GM12878 (cell line): ENCODE measurements at regions not wholly inside any gene's neighbourhood (a gene's known extent, or its start where the extent isn't known, plus 50 kb on each side); places are given as distances from the start of the nearest gene placed in this dataset.

Experiments
- ATAC-seq: fragments of 200-7000 bp; cut with Tn5 transposase; 3 replicates; pipeline ENCODE4 v1.9.1; 2020; ENCODE audit warnings: mild to moderate bottlenecking, moderate library complexity
- BruUV-seq: library from RNA; stranded (reverse); fragments of 400-500 nt; replicated peaks from 2 replicates; lab custom pipeline; 2021; lab: Mats Ljungman, UMichigan
- CTCF ChIA-PET: fragments of 300-600 bp; sonication (Branson Sonifier 250); formaldehyde crosslinking; extraction: SDS; loops from one replicate; lab custom pipeline; 2021; ENCODE audit warnings: inconsistent platforms; lab: Yijun Ruan, JAX
- POLR2A ChIA-PET: fragments of 350-600 bp; formaldehyde crosslinking; extraction: SDS; loops from one replicate; lab custom pipeline; 2021; ENCODE audit warnings: inconsistent platforms; lab: Charles Lee
- RAD21 ChIA-PET: fragments of 300-600 bp; sonication (Branson Sonifier 250); formaldehyde crosslinking; loops from one replicate; lab custom pipeline; 2023; ENCODE audit warnings: antibody characterized with exemption; ENCODE audit not compliant: unreplicated experiment; lab: Charles Lee
- SMC1A ChIA-PET: fragments of 300-600 bp; sonication (Branson Sonifier 250); formaldehyde crosslinking; loops from one replicate; lab custom pipeline; 2023; ENCODE audit not compliant: unreplicated experiment, uncharacterized antibody; lab: Charles Lee
- DNase-seq: peaks from one replicate; pipeline ENCODE4 v3.0.0-alpha.2; 2011; ENCODE audit warnings: low read depth, low spot score
- FAIRE-seq: peaks from 3 replicates; lab custom pipeline; 2011; peaks lifted over from hg19 to GRCh38; lab: Jason Lieb, UNC
- H2AFZ ChIP-seq: 2 replicates; pipeline ENCODE4 v1.6.0; 2011; ENCODE audit warnings: low read depth, low read length, control low read depth; ENCODE audit not compliant: control insufficient read depth
- H3K27ac ChIP-seq: 2 replicates; pipeline ENCODE4 v1.5.1; 2011; ENCODE audit warnings: control low read depth; ENCODE audit not compliant: control insufficient read depth, insufficient read depth
- H3K27me3 ChIP-seq, 2 experiments: replicated peaks in 1 of 2; 2 replicates each; pipeline versions ENCODE4 v1.6.0 to v1.6.1; 2011; ENCODE audit warnings: low read length in 1 of 2; ENCODE audit not compliant: control insufficient read depth in 2 of 2, insufficient read depth in 2 of 2
- H3K36me3 ChIP-seq, 2 experiments: 2 replicates each; pipeline ENCODE4 v1.5.1; 2011; ENCODE audit warnings: low read length in 1 of 2; ENCODE audit not compliant: control insufficient read depth in 2 of 2, insufficient read depth in 2 of 2
- H3K4me1 ChIP-seq: 2 replicates; pipeline ENCODE4 v1.6.1; 2011; ENCODE audit warnings: mild to moderate bottlenecking, low read length, moderate library complexity, mixed read lengths; ENCODE audit not compliant: control insufficient read depth, insufficient read depth
- H3K4me2 ChIP-seq: 2 replicates; pipeline ENCODE4 v1.6.0; 2011; ENCODE audit warnings: control low read depth; ENCODE audit not compliant: control insufficient read depth, insufficient read depth
- H3K4me3 ChIP-seq: fragments of 200-600 bp; sonication (generic); 2 replicates; pipeline ENCODE4 v1.5.1; 2016
- H3K79me2 ChIP-seq: 2 replicates; pipeline ENCODE4 v1.6.0; 2011; ENCODE audit warnings: low read length; ENCODE audit not compliant: control insufficient read depth, insufficient read depth
- H3K9ac ChIP-seq: 2 replicates; pipeline ENCODE4 v1.8.0; 2011; ENCODE audit warnings: low read length, control low read depth, mixed read lengths; ENCODE audit not compliant: control insufficient read depth, insufficient read depth
- H3K9me3 ChIP-seq: replicated peaks from 3 replicates; pipeline ENCODE4 v1.5.1; 2011; ENCODE audit warnings: mild to moderate bottlenecking, low read length; ENCODE audit not compliant: control insufficient read depth, insufficient read depth
- H4K20me1 ChIP-seq: 2 replicates; pipeline ENCODE4 v1.6.0; 2011; ENCODE audit not compliant: control insufficient read depth, insufficient read depth
- CEBPB ChIP-seq, 2 experiments: fragments of 150-350 bp in 1 of 2; IDR thresholded peaks; 2 replicates each; pipeline ENCODE4 v1.6.1; 2012 to 2014; ENCODE audit warnings: low read depth in 2 of 2, low read length in 2 of 2, borderline replicate concordance in 1 of 2, inconsistent platforms in 1 of 2
- CHD1 ChIP-seq: IDR thresholded peaks from 2 replicates; pipeline ENCODE4 v1.6.1; 2012; ENCODE audit warnings: low read depth, low read length, improper control_type of control experiment
- IKZF2 ChIP-seq, 2 experiments: fragments of 450-650 bp; IDR thresholded peaks; 2 replicates each; pipeline ENCODE4 v1.6.1; 2017; ENCODE audit warnings: mild to moderate bottlenecking in 2 of 2, moderate library complexity in 2 of 2
- RCOR1 ChIP-seq: conservative IDR thresholded peaks from 2 replicates; pipeline ENCODE4 v1.6.1; 2012; ENCODE audit warnings: low read depth, low read length, improper control_type of control experiment
- SREBF2 ChIP-seq: IDR thresholded peaks from 2 replicates; pipeline ENCODE4 v1.6.1; 2012; ENCODE audit warnings: mild to moderate bottlenecking, low read length
- TCF3 ChIP-seq: IDR thresholded peaks from 2 replicates; pipeline ENCODE4 v1.6.1; 2012; ENCODE audit warnings: low read depth, mild to moderate bottlenecking, low read length, borderline replicate concordance; ENCODE audit not compliant: insufficient read depth
- ZNF274 ChIP-seq: IDR thresholded peaks from one replicate; pipeline ENCODE4 v1.8.0; 2011; ENCODE audit not compliant: insufficient read length, insufficient read depth
- WGBS: methylation state at CpG from one replicate; pipeline ENCODE4 v1.1.6; 2016; ENCODE audit warnings: low lambda C conversion rate; ENCODE audit not compliant: insufficient replicate concordance, insufficient coverage; ENCODE audit errors: missing lambda C conversion rate; 5-methylcytosine and 5-hydroxymethylcytosine counted together
- in situ Hi-C: fragments of 300-500 bp; cut with MboI; formaldehyde crosslinking; loops from 9 replicates; pipeline ENCODE4 v1.14.3; 2018; ENCODE audit warnings: mixed read lengths
- intact Hi-C: fragments of 100-400 bp; cut with micrococcal nuclease; formaldehyde crosslinking; loops from one replicate; pipeline ENCODE4 v1.14.2; 2022; ENCODE audit not compliant: unreplicated experiment
- TF ChIP-seq, protein P1 (sequence below): IDR thresholded peaks from 2 replicates; pipeline ENCODE4 v1.6.1; 2011; ENCODE audit warnings: mild to moderate bottlenecking, low read depth, low read length, moderate library complexity; ENCODE audit not compliant: insufficient replicate concordance
- TF ChIP-seq, protein P2 (sequence below): fragments of 450-650 bp; IDR thresholded peaks from 2 replicates; pipeline ENCODE4 v1.6.1; 2016; ENCODE audit warnings: mild to moderate bottlenecking
- TF ChIP-seq, protein P3 (sequence below): fragments of 450-650 bp; IDR thresholded peaks from 2 replicates; pipeline ENCODE4 v1.6.1; 2017; ENCODE audit warnings: mild to moderate bottlenecking, moderate library complexity

DNA sequence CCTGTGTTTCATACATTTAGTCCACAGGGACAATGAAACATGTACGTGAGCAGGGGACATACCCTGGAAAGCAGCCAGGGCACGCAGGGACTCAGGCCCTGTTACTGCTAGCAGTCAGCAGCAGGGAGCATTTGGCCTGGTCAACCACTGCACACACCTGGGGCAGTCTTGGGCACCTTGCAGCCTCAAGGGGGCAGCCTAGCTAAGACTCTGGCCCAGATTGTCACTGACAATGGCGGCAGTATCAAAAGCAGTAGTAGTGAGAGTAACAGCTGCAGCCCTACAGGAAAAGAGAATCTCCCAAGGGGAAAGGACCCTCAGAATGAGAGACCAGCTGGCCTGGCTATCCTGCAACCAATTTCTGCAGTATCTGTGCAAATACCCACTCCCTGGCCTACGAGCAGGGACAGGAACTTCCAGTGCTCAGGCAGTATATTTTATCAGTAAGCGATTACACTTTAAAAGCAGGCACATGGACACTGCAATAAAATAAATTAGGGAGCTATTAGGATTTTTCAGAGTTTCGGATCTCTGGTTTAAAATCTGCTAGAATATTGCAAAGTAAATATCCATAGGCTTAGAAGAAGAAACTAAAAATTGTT lies 475.6 kb downstream of the LTN1 start (continued):
- TF ChIP-seq TCF3, result 0 out of 2 replicates have a peak, but pooled peaks have one; percentile 41
- TF ChIP-seq, protein P1, sequence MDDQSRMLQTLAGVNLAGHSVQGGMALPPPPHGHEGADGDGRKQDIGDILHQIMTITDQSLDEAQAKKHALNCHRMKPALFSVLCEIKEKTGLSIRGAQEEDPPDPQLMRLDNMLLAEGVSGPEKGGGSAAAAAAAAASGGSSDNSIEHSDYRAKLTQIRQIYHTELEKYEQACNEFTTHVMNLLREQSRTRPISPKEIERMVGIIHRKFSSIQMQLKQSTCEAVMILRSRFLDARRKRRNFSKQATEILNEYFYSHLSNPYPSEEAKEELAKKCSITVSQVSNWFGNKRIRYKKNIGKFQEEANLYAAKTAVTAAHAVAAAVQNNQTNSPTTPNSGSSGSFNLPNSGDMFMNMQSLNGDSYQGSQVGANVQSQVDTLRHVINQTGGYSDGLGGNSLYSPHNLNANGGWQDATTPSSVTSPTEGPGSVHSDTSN, result no peak
- TF ChIP-seq, all 136 proteins: peak for 5

DNA sequence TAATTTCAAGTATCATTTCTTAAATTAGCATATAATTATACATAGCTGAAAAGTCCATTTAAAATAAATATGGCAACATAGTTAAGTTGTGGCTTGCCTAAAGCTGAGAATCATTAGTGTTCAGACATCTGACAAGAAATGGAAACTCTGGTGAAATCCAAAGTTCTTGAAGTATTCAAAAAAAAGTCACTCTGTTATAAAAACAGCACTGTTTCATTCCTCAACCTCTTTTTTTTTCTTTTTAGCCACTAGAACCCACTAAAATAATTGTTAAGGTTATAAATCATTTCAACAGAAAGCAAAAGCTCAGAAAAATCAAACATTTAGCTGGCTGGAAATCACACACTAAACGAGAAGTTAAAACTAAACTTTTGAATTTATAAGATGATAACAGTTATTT lies 476.7 kb downstream of the LTN1 start:
- Histone ChIP-seq H3K4me2 (no peak overlapping the region), H3K79me2 (no peaks in the 10 kb centered on the region), H4K20me1 (no peaks in the 10 kb centered on the region), H3K9ac (no peak overlapping the region), H3K27me3 (no peaks in the 10 kb centered on the region), H3K9me3 (no peaks in the 10 kb centered on the region), H3K4me1 (no peaks in the 10 kb centered on the region), H3K36me3 (no peaks in the 10 kb centered on the region), H2AFZ (no peak overlapping the region), H3K27ac (no peak overlapping the region), H3K4me3 (no peak overlapping the region)
- no TSS peak for BruUV-seq
- intact Hi-C loops, result loop anchor here (5.0 to 10.0 kb wide), 2 partner anchors 426 to 1671 kb away; partner anchors contain the start of gene ADAMTS1
- ChIA-PET SMC1A (interaction anchor here (4.4 kb wide), 1 partner anchor 229 kb away, joined by 23 read pairs; no protein-coding TSS in a partner anchor), POLR2A (no interaction called here), RAD21 (no interaction called here), CTCF (interaction anchor here (3.6 kb wide), 1 partner anchor 229 kb away, joined by 42 read pairs; no protein-coding TSS in a partner anchor)
- no peak for DNase-seq
- in situ Hi-C loops, result no loop called here
- ATAC-seq, result no peak
- no peak for FAIRE-seq
- TF ChIP-seq, protein P2, sequence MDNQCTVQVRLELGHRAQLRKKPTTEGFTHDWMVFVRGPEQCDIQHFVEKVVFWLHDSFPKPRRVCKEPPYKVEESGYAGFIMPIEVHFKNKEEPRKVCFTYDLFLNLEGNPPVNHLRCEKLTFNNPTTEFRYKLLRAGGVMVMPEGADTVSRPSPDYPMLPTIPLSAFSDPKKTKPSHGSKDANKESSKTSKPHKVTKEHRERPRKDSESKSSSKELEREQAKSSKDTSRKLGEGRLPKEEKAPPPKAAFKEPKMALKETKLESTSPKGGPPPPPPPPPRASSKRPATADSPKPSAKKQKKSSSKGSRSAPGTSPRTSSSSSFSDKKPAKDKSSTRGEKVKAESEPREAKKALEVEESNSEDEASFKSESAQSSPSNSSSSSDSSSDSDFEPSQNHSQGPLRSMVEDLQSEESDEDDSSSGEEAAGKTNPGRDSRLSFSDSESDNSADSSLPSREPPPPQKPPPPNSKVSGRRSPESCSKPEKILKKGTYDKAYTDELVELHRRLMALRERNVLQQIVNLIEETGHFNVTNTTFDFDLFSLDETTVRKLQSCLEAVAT, result no peak
- no peak for TF ChIP-seq RCOR1
- TF ChIP-seq CEBPB (IDR thresholded peaks at IDR 0.05; ENCODE audit: borderline replicate concordance in 1 of 2, low read depth in 2 of 2, low read length in 2 of 2), result no peak
- TF ChIP-seq IKZF2 (IDR thresholded peaks at IDR 0.05), result no peak
- no peak for TF ChIP-seq CHD1
- TF ChIP-seq SREBF2, result no peak
- TF ChIP-seq, protein P3, sequence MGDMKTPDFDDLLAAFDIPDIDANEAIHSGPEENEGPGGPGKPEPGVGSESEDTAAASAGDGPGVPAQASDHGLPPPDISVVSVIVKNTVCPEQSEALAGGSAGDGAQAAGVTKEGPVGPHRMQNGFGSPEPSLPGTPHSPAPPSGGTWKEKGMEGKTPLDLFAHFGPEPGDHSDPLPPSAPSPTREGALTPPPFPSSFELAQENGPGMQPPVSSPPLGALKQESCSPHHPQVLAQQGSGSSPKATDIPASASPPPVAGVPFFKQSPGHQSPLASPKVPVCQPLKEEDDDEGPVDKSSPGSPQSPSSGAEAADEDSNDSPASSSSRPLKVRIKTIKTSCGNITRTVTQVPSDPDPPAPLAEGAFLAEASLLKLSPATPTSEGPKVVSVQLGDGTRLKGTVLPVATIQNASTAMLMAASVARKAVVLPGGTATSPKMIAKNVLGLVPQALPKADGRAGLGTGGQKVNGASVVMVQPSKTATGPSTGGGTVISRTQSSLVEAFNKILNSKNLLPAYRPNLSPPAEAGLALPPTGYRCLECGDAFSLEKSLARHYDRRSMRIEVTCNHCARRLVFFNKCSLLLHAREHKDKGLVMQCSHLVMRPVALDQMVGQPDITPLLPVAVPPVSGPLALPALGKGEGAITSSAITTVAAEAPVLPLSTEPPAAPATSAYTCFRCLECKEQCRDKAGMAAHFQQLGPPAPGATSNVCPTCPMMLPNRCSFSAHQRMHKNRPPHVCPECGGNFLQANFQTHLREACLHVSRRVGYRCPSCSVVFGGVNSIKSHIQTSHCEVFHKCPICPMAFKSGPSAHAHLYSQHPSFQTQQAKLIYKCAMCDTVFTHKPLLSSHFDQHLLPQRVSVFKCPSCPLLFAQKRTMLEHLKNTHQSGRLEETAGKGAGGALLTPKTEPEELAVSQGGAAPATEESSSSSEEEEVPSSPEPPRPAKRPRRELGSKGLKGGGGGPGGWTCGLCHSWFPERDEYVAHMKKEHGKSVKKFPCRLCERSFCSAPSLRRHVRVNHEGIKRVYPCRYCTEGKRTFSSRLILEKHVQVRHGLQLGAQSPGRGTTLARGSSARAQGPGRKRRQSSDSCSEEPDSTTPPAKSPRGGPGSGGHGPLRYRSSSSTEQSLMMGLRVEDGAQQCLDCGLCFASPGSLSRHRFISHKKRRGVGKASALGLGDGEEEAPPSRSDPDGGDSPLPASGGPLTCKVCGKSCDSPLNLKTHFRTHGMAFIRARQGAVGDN, result no peak
- TF ChIP-seq ZNF274, result no peak
- WGBS, result 7% methylated on average over 1 of the region's 1 CpG
